ENCODE measurements at regions not wholly inside any gene's neighbourhood (a gene's known extent, or its start where the extent isn't known, plus 50 kb on each side); places are given as distances from the start of the nearest gene placed in this dataset.

- H3K4me3 ChIP-seq = no peak overlapping the region
- no peak for DNase-seq (ENCODE audit: low spot score)
- no peak overlapping the region for H3K27ac ChIP-seq
- no peak for TF ChIP-seq CTCF (IDR thresholded peaks at IDR 0.05)
Measured at GRCh38 chr21:21632926-21633325, 634.7 kb downstream of the NCAM2 start.

DNA sequence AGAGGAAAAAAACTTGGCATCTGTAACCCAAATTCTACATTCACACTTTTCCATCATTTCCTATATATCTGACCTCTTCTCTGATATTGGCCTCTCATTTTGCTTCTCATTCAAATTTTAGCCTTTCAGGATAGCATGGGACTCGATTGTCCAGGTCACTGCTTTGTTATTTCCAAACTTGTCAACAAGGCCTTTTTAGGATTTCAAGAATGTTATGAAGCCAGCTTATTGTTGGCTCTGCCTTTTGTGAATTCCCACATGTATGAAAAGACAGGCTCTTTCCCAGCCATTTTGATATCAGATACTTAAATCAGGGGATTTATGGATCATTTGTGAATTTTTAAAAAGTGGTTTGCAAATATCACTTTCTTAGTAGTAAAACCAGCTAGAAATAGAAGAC is 663.5 kb downstream of the NCAM2 start:
- TF ChIP-seq CTCF (IDR thresholded peaks at IDR 0.05) = no peak
- Histone ChIP-seq H3K4me3 (no peak overlapping the region), H3K27ac (no peak overlapping the region)
- DNase-seq (ENCODE audit: low spot score) = no peak

DNA sequence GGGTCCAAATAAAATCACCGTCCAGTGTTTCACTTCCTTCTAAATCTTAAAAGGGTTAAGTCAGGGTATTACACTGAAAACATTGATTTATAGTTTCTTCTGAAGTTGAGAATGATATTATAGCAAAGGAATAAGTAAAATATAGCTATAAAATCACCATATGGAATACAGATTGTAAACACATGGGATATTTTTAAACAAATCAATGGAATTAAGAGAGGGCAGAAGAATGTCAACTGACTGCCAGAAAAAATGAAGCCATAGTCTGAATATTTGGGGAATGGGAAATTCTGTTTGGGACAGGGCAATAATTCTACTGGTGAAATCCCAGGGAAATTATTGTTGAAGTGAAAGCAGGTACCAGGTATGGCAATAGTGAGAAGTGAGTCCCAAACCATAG is 664.6 kb downstream of the NCAM2 start:
- H3K4me3 ChIP-seq = no peak overlapping the region
- no peak for TF ChIP-seq CTCF (IDR thresholded peaks at IDR 0.05)
- no peak overlapping the region for H3K27ac ChIP-seq
- DNase-seq (ENCODE audit: low spot score) = no peak

DNA sequence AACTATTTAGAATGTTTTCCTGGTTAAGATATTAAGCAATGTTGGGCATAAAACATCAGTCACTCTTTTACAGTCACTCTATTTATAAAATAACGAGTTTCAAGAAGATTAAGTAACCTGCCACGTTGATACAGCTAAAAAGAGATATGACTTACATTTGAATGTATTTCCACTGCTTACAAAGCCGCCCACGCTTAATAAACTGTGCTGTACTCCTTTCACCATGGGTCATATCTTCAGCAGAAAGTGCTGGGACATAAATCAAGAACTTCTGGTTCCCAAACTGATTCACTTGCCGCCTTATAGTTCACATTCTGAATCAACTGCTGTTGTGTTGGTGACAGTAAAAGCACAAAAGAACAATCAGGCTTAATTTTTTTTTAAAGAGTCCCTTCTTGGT is 666.7 kb downstream of the NCAM2 start:
- Histone ChIP-seq H3K4me3 (no peak overlapping the region), H3K27ac (no peak overlapping the region)
- no peak for TF ChIP-seq CTCF (IDR thresholded peaks at IDR 0.05)
- DNase-seq (ENCODE audit: low spot score) = no peak

DNA sequence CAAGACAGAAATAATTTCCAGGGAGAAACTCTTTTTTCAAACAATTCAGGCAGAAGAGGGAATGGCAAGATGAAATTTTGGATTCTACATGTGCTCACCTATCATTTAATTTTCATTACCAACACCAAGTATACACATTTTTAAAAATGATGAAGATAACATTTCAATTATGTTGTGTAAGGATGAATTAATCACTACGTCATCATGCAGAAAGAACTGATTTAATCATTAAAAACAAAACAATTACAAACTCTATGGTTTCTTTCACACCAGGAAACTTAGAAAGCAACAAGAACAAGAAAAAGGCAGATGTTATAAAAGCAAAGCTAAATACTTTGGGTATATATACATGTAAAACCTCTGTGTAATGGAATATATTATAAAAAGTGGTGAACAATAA is 668.5 kb downstream of the NCAM2 start:
- Histone ChIP-seq H3K27ac (no peak overlapping the region), H3K4me3 (no peak overlapping the region)
- TF ChIP-seq CTCF (IDR thresholded peaks at IDR 0.05) = no peak
- DNase-seq (ENCODE audit: low spot score) = no peak

DNA sequence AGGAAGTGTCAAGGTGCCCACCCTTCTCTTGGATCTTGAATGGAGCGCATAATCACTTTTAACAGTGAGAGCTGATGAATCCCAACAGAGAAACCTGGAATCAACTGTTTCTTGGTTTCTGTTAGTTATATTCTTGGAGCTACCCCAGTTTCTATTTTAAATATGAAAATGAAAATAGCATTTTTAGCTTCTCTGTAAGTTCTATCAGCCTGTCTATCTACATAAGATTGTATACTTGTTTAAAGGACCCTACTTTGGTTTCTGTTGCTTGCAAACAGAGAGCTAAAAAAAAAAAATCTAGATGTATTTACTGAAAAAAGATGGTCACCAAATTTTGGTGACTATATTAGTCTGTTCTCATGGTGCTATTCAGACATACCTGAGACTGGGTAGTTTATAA is 670.0 kb downstream of the NCAM2 start:
- DNase-seq (ENCODE audit: low spot score) = no peak
- Histone ChIP-seq H3K4me3 (no peak overlapping the region), H3K27ac (no peak overlapping the region)
- TF ChIP-seq CTCF (IDR thresholded peaks at IDR 0.05) = no peak

DNA sequence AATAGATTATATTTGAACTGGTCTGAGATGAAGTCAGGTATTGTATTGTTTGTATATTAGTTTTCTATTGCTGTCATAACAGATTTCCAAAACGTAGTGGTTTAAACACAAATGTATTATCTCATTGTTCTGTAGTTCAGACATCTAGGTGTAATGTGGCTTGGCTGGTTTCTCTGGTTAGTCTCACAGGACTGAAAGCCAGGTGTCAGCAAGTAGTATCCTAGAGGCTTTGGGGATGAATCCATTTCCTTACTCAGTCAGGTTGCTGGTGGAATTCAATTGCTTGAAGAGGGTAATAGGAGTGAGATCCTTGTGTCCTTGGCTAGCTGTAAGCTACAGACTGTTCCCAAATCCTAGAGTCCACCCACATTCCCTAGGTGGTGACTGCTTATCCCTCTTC is 675.8 kb downstream of the NCAM2 start:
- no peak for TF ChIP-seq CTCF (IDR thresholded peaks at IDR 0.05)
- Histone ChIP-seq H3K27ac (no peak overlapping the region), H3K4me3 (no peak overlapping the region)
- no peak for DNase-seq (ENCODE audit: low spot score)

Measured in coronary artery (tissue), 2 donors.